NB4 (cell line): ENCODE measurements at regions not wholly inside any gene's neighbourhood (a gene's known extent, or its start where the extent isn't known, plus 50 kb on each side); places are given as distances from the start of the nearest gene placed in this dataset.
A peak's percentile ranks its signal among the peaks of the same experiment; 100 is the strongest.

ENCODE experiments used
- DNase-seq: peaks from one replicate; pipeline ENCODE4 v3.0.0; 2010; ENCODE audit warnings: low read depth
- H3K4me3 ChIP-seq: one replicate; pipeline ENCODE4 v1.5.1; 2011; ENCODE audit warnings: mild to moderate bottlenecking, low read depth, low read length, moderate library complexity
- CTCF ChIP-seq: IDR thresholded peaks from one replicate; pipeline ENCODE4 v1.5.1; 2012; ENCODE audit warnings: low read depth, low read length
- MAX ChIP-seq: IDR thresholded peaks from 2 replicates; pipeline ENCODE4 v1.6.1; 2011; ENCODE audit warnings: low read depth, low read length
- MYC ChIP-seq: IDR thresholded peaks from 2 replicates; pipeline ENCODE4 v1.6.1; 2011; ENCODE audit warnings: low read depth, low read length
- POLR2A ChIP-seq: IDR thresholded peaks from 2 replicates; pipeline ENCODE4 v1.6.1; 2011; ENCODE audit warnings: mild to moderate bottlenecking; ENCODE audit not compliant: insufficient read length; ENCODE audit errors: extremely low read depth

GRCh38 chr20:11651138-11651537 lies 266.6 kb upstream of the BTBD3 start:
- peak; percentile 69 for DNase-seq
- H3K4me3 ChIP-seq, result no peak overlapping the region
- TF ChIP-seq MYC (no peak), MAX (peak; percentile 33; the same call in 1 of the 2 replicates)

- H3K4me3 ChIP-seq, result no peak overlapping the region
- DNase-seq, result no peak
- TF ChIP-seq CTCF (no peak), MYC (no peak), POLR2A (no peak), MAX (no peak)
Observed at GRCh38 chr20:11651647-11652046, 266.0 kb upstream of the BTBD3 start.

GRCh38 chr20:11652128-11652527 lies 265.6 kb upstream of the BTBD3 start:
- DNase-seq, result no peak
- H3K4me3 ChIP-seq, result no peak overlapping the region
- TF ChIP-seq POLR2A (no peak), MYC (no peak), CTCF (no peak), MAX (no peak)

- no peak overlapping the region for H3K4me3 ChIP-seq
- no peak for TF ChIP-seq CTCF
- TF ChIP-seq MYC, result no peak
- TF ChIP-seq POLR2A, result no peak
- no peak for TF ChIP-seq MAX
- DNase-seq, result no peak
Observed at GRCh38 chr20:11654766-11655165, 262.9 kb upstream of the BTBD3 start.

- no peak for DNase-seq
- no peak overlapping the region for H3K4me3 ChIP-seq
- TF ChIP-seq MAX, result no peak
- TF ChIP-seq POLR2A, result no peak
- no peak for TF ChIP-seq CTCF
- TF ChIP-seq MYC, result no peak
Observed at GRCh38 chr20:11660673-11661072, 257.0 kb upstream of the BTBD3 start.

GRCh38 chr20:11671015-11671511 lies 246.6 kb upstream of the BTBD3 start:
- no peak for TF ChIP-seq CTCF
- TF ChIP-seq MYC, result no peak
- TF ChIP-seq MAX, result no peak
- H3K4me3 ChIP-seq, result no peak overlapping the region
- no peak for DNase-seq
